ENCODE measurements at regions not wholly inside any gene's neighbourhood (a gene's known extent, or its start where the extent isn't known, plus 50 kb on each side); places are given as distances from the start of the nearest gene placed in this dataset.

GRCh38 chr7:142328551-142328950 lies 70.7 kb upstream of the PRSS58 start:
- DNase-seq (ENCODE audit: low spot score): no peak
- Mint-ChIP-seq H3K4me3 (no peak overlapping the region), H3K4me1 (peaks cover 32% of the 10 kb centered on the region), H3K9me3 (no peaks in the 10 kb centered on the region), H3K27me3 (ENCODE audit: low read depth) (no peaks in the 10 kb centered on the region), H3K36me3 (no peaks in the 10 kb centered on the region), H3K27ac (no peak overlapping the region)
- TF ChIP-seq JAZF1 (CRISPR knock-in tag; IDR thresholded peaks at IDR 0.05): no peak
- no peak for TF ChIP-seq FOXJ3 (CRISPR knock-in tag; IDR thresholded peaks at IDR 0.05; ENCODE audit: borderline replicate concordance)
- ChIA-PET POLR2A (no interaction called here), CTCF (interaction anchor here (1.2 kb wide), 1 partner anchor 10 kb away, joined by 3 read pairs; no protein-coding TSS in a partner anchor)
- ATAC-seq: no peak

DNA sequence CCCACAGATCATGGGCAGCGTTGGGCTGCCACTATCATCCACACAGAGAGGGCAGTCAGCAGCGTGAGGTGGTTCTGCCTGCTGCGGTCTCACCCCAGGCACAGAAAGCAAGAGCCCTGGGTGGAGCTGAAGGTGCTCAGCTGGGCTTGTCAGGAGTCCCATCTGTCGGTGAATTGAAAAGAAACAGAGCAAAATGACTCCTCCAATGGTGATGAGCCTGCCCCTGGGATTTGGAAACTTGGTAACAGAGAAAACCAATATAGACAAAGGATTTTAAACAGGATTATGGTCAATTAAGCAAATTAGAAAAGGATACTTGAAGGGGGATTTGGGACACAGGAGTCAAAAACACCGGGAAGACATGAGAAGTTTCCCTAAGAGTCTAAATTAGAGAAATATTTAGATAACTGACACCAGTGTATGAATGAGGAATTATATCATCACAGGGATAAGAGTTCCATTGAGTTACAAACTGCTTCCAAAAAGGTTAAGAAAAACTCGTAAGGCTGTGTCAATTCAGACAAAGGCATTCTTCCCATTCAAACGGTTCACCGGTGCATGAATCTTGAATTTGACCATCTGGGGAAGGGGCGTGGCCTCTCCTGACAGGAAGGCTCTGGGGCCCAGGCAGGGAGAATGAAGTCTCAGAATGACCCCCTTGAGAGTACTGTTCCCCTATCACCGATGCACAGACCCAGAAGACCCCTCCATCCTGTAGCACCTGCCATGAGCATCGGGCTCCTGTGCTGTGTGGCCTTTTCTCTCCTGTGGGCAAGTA lies 70.0 kb upstream of the PRSS58 start:
- CTCF ChIA-PET: interaction anchor here (1.2 to 1.7 kb wide), 3 partner anchors 11 to 230 kb away, joined by 3 to 10 read pairs (median 3); no protein-coding TSS in a partner anchor
- H3K4me1 Mint-ChIP-seq: peaks cover 34% of the 10 kb centered on the region
- no peaks in the 10 kb centered on the region for H3K36me3 Mint-ChIP-seq
- no peaks in the 10 kb centered on the region for H3K9me3 Mint-ChIP-seq
- peak; percentile 34 for DNase-seq (ENCODE audit: low spot score)
- no peak for TF ChIP-seq ZBTB21 (CRISPR knock-in tag; IDR thresholded peaks at IDR 0.05; ENCODE audit: borderline replicate concordance)
- TF ChIP-seq, protein P1, sequence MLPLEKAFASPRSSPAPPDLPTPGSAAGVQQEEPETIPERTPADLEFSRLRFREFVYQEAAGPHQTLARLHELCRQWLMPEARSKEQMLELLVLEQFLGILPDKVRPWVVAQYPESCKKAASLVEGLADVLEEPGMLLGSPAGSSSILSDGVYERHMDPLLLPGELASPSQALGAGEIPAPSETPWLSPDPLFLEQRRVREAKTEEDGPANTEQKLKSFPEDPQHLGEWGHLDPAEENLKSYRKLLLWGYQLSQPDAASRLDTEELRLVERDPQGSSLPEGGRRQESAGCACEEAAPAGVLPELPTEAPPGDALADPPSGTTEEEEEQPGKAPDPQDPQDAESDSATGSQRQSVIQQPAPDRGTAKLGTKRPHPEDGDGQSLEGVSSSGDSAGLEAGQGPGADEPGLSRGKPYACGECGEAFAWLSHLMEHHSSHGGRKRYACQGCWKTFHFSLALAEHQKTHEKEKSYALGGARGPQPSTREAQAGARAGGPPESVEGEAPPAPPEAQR (CRISPR knock-in tag; IDR thresholded peaks at IDR 0.05): no peak
- TF ChIP-seq, protein P2, sequence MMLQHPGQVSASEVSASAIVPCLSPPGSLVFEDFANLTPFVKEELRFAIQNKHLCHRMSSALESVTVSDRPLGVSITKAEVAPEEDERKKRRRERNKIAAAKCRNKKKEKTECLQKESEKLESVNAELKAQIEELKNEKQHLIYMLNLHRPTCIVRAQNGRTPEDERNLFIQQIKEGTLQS (CRISPR knock-in tag; conservative IDR thresholded peaks at IDR 0.05): no peak
- TF ChIP-seq ZNF219 (CRISPR knock-in tag; IDR thresholded peaks at IDR 0.05; ENCODE audit: borderline replicate concordance): no peak
- TF ChIP-seq, protein P3, sequence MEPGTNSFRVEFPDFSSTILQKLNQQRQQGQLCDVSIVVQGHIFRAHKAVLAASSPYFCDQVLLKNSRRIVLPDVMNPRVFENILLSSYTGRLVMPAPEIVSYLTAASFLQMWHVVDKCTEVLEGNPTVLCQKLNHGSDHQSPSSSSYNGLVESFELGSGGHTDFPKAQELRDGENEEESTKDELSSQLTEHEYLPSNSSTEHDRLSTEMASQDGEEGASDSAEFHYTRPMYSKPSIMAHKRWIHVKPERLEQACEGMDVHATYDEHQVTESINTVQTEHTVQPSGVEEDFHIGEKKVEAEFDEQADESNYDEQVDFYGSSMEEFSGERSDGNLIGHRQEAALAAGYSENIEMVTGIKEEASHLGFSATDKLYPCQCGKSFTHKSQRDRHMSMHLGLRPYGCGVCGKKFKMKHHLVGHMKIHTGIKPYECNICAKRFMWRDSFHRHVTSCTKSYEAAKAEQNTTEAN (CRISPR knock-in tag; IDR thresholded peaks at IDR 0.05): no peak
- TF ChIP-seq NR3C1 (CRISPR knock-in tag; conservative IDR thresholded peaks at IDR 0.05; ENCODE audit: low read depth): no peak
- TF ChIP-seq MXD4 (CRISPR knock-in tag; IDR thresholded peaks at IDR 0.05; ENCODE audit: borderline replicate concordance): no peak
- TF ChIP-seq ZNF232 (CRISPR knock-in tag; IDR thresholded peaks at IDR 0.05): no peak
- TF ChIP-seq, protein P4, sequence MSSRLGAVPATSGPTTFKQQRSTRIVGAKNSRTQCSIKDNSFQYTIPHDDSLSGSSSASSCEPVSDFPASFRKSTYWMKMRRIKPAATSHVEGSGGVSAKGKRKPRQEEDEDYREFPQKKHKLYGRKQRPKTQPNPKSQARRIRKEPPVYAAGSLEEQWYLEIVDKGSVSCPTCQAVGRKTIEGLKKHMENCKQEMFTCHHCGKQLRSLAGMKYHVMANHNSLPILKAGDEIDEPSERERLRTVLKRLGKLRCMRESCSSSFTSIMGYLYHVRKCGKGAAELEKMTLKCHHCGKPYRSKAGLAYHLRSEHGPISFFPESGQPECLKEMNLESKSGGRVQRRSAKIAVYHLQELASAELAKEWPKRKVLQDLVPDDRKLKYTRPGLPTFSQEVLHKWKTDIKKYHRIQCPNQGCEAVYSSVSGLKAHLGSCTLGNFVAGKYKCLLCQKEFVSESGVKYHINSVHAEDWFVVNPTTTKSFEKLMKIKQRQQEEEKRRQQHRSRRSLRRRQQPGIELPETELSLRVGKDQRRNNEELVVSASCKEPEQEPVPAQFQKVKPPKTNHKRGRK (CRISPR knock-in tag; IDR thresholded peaks at IDR 0.05; ENCODE audit: borderline replicate concordance): no peak
- no peak for TF ChIP-seq ZNF317 (CRISPR knock-in tag; IDR thresholded peaks at IDR 0.05; ENCODE audit: borderline replicate concordance, low read depth)
- TF ChIP-seq GTF2I (CRISPR knock-in tag; conservative IDR thresholded peaks at IDR 0.05): no peak
- TF ChIP-seq MLX (CRISPR knock-in tag; IDR thresholded peaks at IDR 0.05): no peak
- TF ChIP-seq ELF4 (CRISPR knock-in tag; IDR thresholded peaks at IDR 0.05; ENCODE audit: low read depth): no peak
- TF ChIP-seq MYBL2 (CRISPR knock-in tag; IDR thresholded peaks at IDR 0.05): no peak
- no peak for TF ChIP-seq FOXJ3 (CRISPR knock-in tag; IDR thresholded peaks at IDR 0.05; ENCODE audit: borderline replicate concordance)
- TF ChIP-seq, protein P5, sequence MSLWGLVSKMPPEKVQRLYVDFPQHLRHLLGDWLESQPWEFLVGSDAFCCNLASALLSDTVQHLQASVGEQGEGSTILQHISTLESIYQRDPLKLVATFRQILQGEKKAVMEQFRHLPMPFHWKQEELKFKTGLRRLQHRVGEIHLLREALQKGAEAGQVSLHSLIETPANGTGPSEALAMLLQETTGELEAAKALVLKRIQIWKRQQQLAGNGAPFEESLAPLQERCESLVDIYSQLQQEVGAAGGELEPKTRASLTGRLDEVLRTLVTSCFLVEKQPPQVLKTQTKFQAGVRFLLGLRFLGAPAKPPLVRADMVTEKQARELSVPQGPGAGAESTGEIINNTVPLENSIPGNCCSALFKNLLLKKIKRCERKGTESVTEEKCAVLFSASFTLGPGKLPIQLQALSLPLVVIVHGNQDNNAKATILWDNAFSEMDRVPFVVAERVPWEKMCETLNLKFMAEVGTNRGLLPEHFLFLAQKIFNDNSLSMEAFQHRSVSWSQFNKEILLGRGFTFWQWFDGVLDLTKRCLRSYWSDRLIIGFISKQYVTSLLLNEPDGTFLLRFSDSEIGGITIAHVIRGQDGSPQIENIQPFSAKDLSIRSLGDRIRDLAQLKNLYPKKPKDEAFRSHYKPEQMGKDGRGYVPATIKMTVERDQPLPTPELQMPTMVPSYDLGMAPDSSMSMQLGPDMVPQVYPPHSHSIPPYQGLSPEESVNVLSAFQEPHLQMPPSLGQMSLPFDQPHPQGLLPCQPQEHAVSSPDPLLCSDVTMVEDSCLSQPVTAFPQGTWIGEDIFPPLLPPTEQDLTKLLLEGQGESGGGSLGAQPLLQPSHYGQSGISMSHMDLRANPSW (CRISPR knock-in tag; conservative IDR thresholded peaks at IDR 0.05; ENCODE audit: low read depth): no peak
- no peaks in the 10 kb centered on the region for H3K27me3 Mint-ChIP-seq (ENCODE audit: low read depth)
- H3K27ac Mint-ChIP-seq: no peak overlapping the region
- POLR2A ChIA-PET: no interaction called here
- no peak overlapping the region for H3K4me3 Mint-ChIP-seq
- peak; percentile 14 for ATAC-seq
